Right renal cortex interstitium (tissue), 3 donors: ENCODE measurements at regions not wholly inside any gene's neighbourhood (a gene's known extent, or its start where the extent isn't known, plus 50 kb on each side); places are given as distances from the start of the nearest gene placed in this dataset.

Source experiments
- DNase-seq, 3 donors: peaks; one replicate each; pipeline ENCODE4 v3.0.0-alpha.2; 2013; ENCODE audit warnings: low read depth in 3 of 3, low spot score in 2 of 3

- DNase-seq: no peak
These were observed 333.6 kb upstream of the ZNF32 start for GRCh38 chr10:43982250-43982649.

- DNase-seq: no peak
These were observed 333.0 kb upstream of the ZNF32 start for GRCh38 chr10:43981696-43982095.

- no peak for DNase-seq
These were observed 332.6 kb upstream of the ZNF32 start for GRCh38 chr10:43981232-43981631.

- DNase-seq: no peak
These were observed 332.0 kb upstream of the ZNF32 start for GRCh38 chr10:43980715-43981114.

GRCh38 chr10:43980313-43980712 lies 331.6 kb upstream of the ZNF32 start:
- no peak for DNase-seq

GRCh38 chr10:43979551-43979950 lies 330.9 kb upstream of the ZNF32 start:
- no peak for DNase-seq

GRCh38 chr10:43978936-43979335 lies 330.3 kb upstream of the ZNF32 start:
- DNase-seq: no peak

GRCh38 chr10:43978091-43978490 lies 329.4 kb upstream of the ZNF32 start:
- DNase-seq: no peak

- DNase-seq: no peak
These were observed 327.6 kb upstream of the ZNF32 start for GRCh38 chr10:43976292-43976691.

GRCh38 chr10:43973801-43974200 lies 325.1 kb upstream of the ZNF32 start:
- no peak for DNase-seq

- DNase-seq: no peak
These were observed 324.4 kb upstream of the ZNF32 start for GRCh38 chr10:43972976-43973647.

GRCh38 chr10:43971981-43972380 lies 323.3 kb upstream of the ZNF32 start:
- DNase-seq: no peak

- no peak for DNase-seq
These were observed 322.6 kb upstream of the ZNF32 start for GRCh38 chr10:43971306-43971705.

GRCh38 chr10:43970717-43971116 lies 322.0 kb upstream of the ZNF32 start:
- DNase-seq: no peak

GRCh38 chr10:43970018-43970698 lies 321.5 kb upstream of the ZNF32 start:
- no peak for DNase-seq

GRCh38 chr10:43969506-43969905 lies 320.8 kb upstream of the ZNF32 start:
- DNase-seq: no peak

GRCh38 chr10:43968961-43969360 lies 320.3 kb upstream of the ZNF32 start:
- no peak for DNase-seq

GRCh38 chr10:43968076-43968475 lies 319.4 kb upstream of the ZNF32 start:
- no peak for DNase-seq

- DNase-seq: no peak
These were observed 317.9 kb upstream of the ZNF32 start for GRCh38 chr10:43966571-43966965.

GRCh38 chr10:43965918-43966570 lies 317.4 kb upstream of the ZNF32 start:
- no peak for DNase-seq

GRCh38 chr10:43965033-43965917 lies 316.6 kb upstream of the ZNF32 start:
- no peak for DNase-seq
